HCT116 (cell line): ENCODE measurements at regions not wholly inside any gene's neighbourhood (a gene's known extent, or its start where the extent isn't known, plus 50 kb on each side); places are given as distances from the start of the nearest gene placed in this dataset.

Experiments used
- ATAC-seq: fragments of 200-7000 bp; cut with Tn5 transposase; 2 replicates; pipeline ENCODE4 v1.9.1; 2020; ENCODE audit warnings: mild to moderate bottlenecking, moderate library complexity
- BruUV-seq: library from RNA; stranded (reverse); fragments of 400-500 nt; replicated peaks from 2 replicates; lab custom pipeline; 2021; lab: Mats Ljungman, UMichigan
- CTCF ChIA-PET: fragments of 300-600 bp; sonication (Branson Sonifier 250); formaldehyde crosslinking; loops from one replicate; lab custom pipeline; 2021; ENCODE audit warnings: antibody characterized with exemption; lab: Charles Lee
- POLR2A ChIA-PET: fragments of 300-600, 350-600 bp; sonication (Branson Sonifier 250); formaldehyde crosslinking; loops from one replicate; lab custom pipeline; 2021; ENCODE audit warnings: antibody characterized with exemption; lab: Charles Lee
- RAD21 ChIA-PET, 2 experiments: fragments of 300-600 bp; sonication (Branson Sonifier 250); formaldehyde crosslinking; loops; one replicate each; lab custom pipeline; 2023; ENCODE audit warnings: low total read pairs in 2 of 2; ENCODE audit not compliant: uncharacterized antibody in 2 of 2, unreplicated experiment in 2 of 2, low non-redundant PET in 1 of 2; lab: Charles Lee
- DNase-seq: peaks from one replicate; pipeline ENCODE4 v3.0.0-alpha.2; 2010; ENCODE audit warnings: low read depth, low spot score
- H2AFZ ChIP-seq: fragments of 200-600 bp; shearing (Covaris generic), sonication (generic); 2 replicates; pipeline ENCODE4 v1.6.1; 2017; ENCODE audit warnings: low read depth, mixed run types, mixed read lengths, antibody characterized with exemption, low read length; ENCODE audit not compliant: poor library complexity, severe bottlenecking
- H3K27ac ChIP-seq: 2 replicates; pipeline ENCODE4 v1.5.1; 2012; ENCODE audit warnings: low read depth, low read length
- H3K27me3 ChIP-seq: fragments of 200-600 bp; sonication (generic); 2 replicates; pipeline ENCODE4 v1.6.1; 2016; ENCODE audit warnings: mixed run types, low read length, mixed read lengths; ENCODE audit not compliant: insufficient read depth
- H3K36me3 ChIP-seq, 2 experiments: fragments of 200-500 bp in 1 of 2; fragments of 200-600 bp in 1 of 2; sonication (Bioruptor generic) in 1 of 2; sonication (generic) in 1 of 2; 2 replicates each; pipeline versions ENCODE4 v1.5.1 to v1.6.1; 2014 to 2016; ENCODE audit warnings: low read length in 2 of 2, inconsistent platforms in 1 of 2, mixed read lengths in 1 of 2, mixed run types in 1 of 2; ENCODE audit not compliant: insufficient read depth in 2 of 2, control insufficient read depth in 1 of 2
- H3K4me1 ChIP-seq, 2 experiments: fragments of 200-600 bp in 1 of 2; sonication (generic) in 1 of 2; 2 replicates each; pipeline versions ENCODE4 v1.5.1 to v1.6.1; 2012 to 2017; ENCODE audit warnings: low read length in 2 of 2, inconsistent platforms in 1 of 2, mild to moderate bottlenecking in 1 of 2, mixed read lengths in 1 of 2, mixed run types in 1 of 2, moderate library complexity in 1 of 2; ENCODE audit not compliant: insufficient read depth in 2 of 2, control insufficient read depth in 1 of 2
- H3K4me2 ChIP-seq: fragments of 200-600 bp; sonication (generic); 2 replicates; pipeline ENCODE4 v1.6.1; 2017; ENCODE audit warnings: mixed run types, low read length, mixed read lengths
- H3K4me3 ChIP-seq, 2 experiments: fragments of 200-600 bp in 1 of 2; sonication (generic) in 1 of 2; replicated peaks in 1 of 2; 2 replicates each; pipeline ENCODE4 v1.5.1; 2011 to 2016; ENCODE audit warnings: low read length in 2 of 2, control low read depth in 1 of 2, low read depth in 1 of 2, mild to moderate bottlenecking in 1 of 2, mixed read lengths in 1 of 2, mixed run types in 1 of 2
- H3K79me2 ChIP-seq: fragments of 200-600 bp; sonication (generic); 2 replicates; pipeline ENCODE4 v1.6.1; 2017; ENCODE audit warnings: mild to moderate bottlenecking, mixed run types, low read length, moderate library complexity, mixed read lengths; ENCODE audit not compliant: insufficient read depth
- H3K9ac ChIP-seq: fragments of 200-600 bp; sonication (generic); 2 replicates; pipeline ENCODE4 v1.6.1; 2016; ENCODE audit warnings: low read length, mixed read lengths
- H3K9me2 ChIP-seq: fragments of 200-600 bp; sonication (generic), shearing (Covaris generic); 2 replicates; pipeline ENCODE4 v1.6.1; 2017; ENCODE audit warnings: mixed run types, mild to moderate bottlenecking, moderate library complexity; ENCODE audit not compliant: insufficient read depth
- H3K9me3 ChIP-seq, 2 experiments: fragments of 200-500 bp in 1 of 2; fragments of 200-600 bp in 1 of 2; sonication (Bioruptor generic) in 1 of 2; sonication (generic) in 1 of 2; 2 replicates each; pipeline ENCODE4 v1.6.1; 2014 to 2017; ENCODE audit warnings: low read length in 2 of 2, mixed read lengths in 2 of 2, inconsistent platforms in 1 of 2, low read depth in 1 of 2, mild to moderate bottlenecking in 1 of 2, mixed run types in 1 of 2, moderate library complexity in 1 of 2; ENCODE audit not compliant: control insufficient read depth in 1 of 2, insufficient read depth in 1 of 2
- H4K20me1 ChIP-seq: fragments of 200-600 bp; sonication (generic), shearing (Covaris generic); 2 replicates; pipeline ENCODE4 v1.6.1; 2017; ENCODE audit warnings: mixed run types, mild to moderate bottlenecking, moderate library complexity; ENCODE audit not compliant: insufficient read depth
- ELF1 ChIP-seq: IDR thresholded peaks from 2 replicates; pipeline ENCODE4 v1.6.1; 2012; ENCODE audit warnings: low read depth, borderline replicate concordance
- JUND ChIP-seq: IDR thresholded peaks from 2 replicates; pipeline ENCODE4 v1.6.1; 2012
- POLR2A ChIP-seq: IDR thresholded peaks from 2 replicates; pipeline ENCODE4 v1.7.0; 2011; ENCODE audit warnings: borderline replicate concordance; ENCODE audit not compliant: insufficient read depth, insufficient read length; ENCODE audit errors: extremely low read depth
- RAD21 ChIP-seq: IDR thresholded peaks from 2 replicates; pipeline ENCODE4 v1.6.1; 2012; ENCODE audit warnings: low read depth, mild to moderate bottlenecking
- SIN3A ChIP-seq: IDR thresholded peaks from 2 replicates; pipeline ENCODE4 v1.6.1; 2012; ENCODE audit warnings: low read depth
- SP1 ChIP-seq: IDR thresholded peaks from 2 replicates; pipeline ENCODE4 v1.6.1; 2012; ENCODE audit warnings: low read depth
- TCF7L2 ChIP-seq: IDR thresholded peaks from 2 replicates; pipeline ENCODE4 v1.7.0; 2011; ENCODE audit warnings: borderline replicate concordance, inconsistent platforms; ENCODE audit not compliant: insufficient read depth, insufficient read length; ENCODE audit errors: extremely low read depth
- YY1 ChIP-seq: IDR thresholded peaks from 2 replicates; pipeline ENCODE4 v1.6.1; 2011; ENCODE audit warnings: low read length, low read depth, moderate library complexity, mild to moderate bottlenecking; ENCODE audit not compliant: insufficient replicate concordance; ENCODE audit errors: extremely low read depth
- ZFX ChIP-seq: fragments of 450-650 bp; IDR thresholded peaks from 2 replicates; pipeline ENCODE4 v1.6.1; 2017
- ZNF274 ChIP-seq: fragments of 200-500 bp; sonication (Bioruptor generic); IDR thresholded peaks from 2 replicates; pipeline ENCODE4 v1.6.1; 2014; ENCODE audit warnings: mild to moderate bottlenecking, low read depth, low read length, inconsistent platforms
- intact Hi-C: fragments of 100-400 bp; cut with micrococcal nuclease; formaldehyde crosslinking; loops from 2 replicates; pipeline ENCODE4 v1.10.0; 2022
- TF ChIP-seq, protein P1 (sequence below): IDR thresholded peaks from 2 replicates; pipeline ENCODE4 v1.6.1; 2012
- TF ChIP-seq, protein P2 (sequence below): IDR thresholded peaks from 2 replicates; pipeline ENCODE4 v1.6.1; 2011; ENCODE audit warnings: mild to moderate bottlenecking, low read length, moderate library complexity; ENCODE audit not compliant: insufficient replicate concordance; ENCODE audit errors: extremely low read depth

DNA sequence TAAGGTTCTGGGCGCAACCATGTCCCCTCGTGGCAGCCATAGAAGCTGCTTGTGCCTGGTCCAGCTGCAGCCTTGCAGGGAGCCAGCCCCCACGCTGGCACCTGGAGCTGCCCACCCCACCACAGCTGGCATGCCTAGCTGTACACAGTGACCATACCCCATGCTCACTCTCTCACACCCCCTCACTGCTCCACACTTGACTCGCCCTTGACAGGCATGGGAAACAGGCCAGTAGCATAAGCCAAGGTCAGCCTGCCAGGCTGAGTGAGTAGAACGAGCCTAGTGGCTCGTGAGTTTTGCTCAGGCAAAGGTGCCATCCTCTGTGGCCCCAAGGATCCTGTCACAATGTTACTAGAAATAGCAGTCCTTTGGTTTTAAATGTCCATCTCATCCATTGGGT is 52.7 kb upstream of the CADM2 start:
- BruUV-seq, result no TSS peak
- no peaks in the 10 kb centered on the region for H3K36me3 ChIP-seq
- H3K27me3 ChIP-seq, result no peaks in the 10 kb centered on the region
- POLR2A ChIA-PET, result no interaction called here
- no peaks in the 10 kb centered on the region for H3K9me2 ChIP-seq
- DNase-seq (no peak), ATAC-seq (no peak)
- CTCF ChIA-PET, result no interaction called here
- H2AFZ ChIP-seq, result no peak overlapping the region
- RAD21 ChIA-PET, result no interaction called here
- TF ChIP-seq ZNF274, result no peak
- TF ChIP-seq RAD21, result no peak
- no peak for TF ChIP-seq YY1
- no peak for TF ChIP-seq TCF7L2
- TF ChIP-seq, protein P1, sequence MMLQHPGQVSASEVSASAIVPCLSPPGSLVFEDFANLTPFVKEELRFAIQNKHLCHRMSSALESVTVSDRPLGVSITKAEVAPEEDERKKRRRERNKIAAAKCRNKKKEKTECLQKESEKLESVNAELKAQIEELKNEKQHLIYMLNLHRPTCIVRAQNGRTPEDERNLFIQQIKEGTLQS, result no peak
- TF ChIP-seq ELF1, result no peak
- no peak for TF ChIP-seq JUND
- TF ChIP-seq SP1, result no peak
- no peak for TF ChIP-seq SIN3A
- TF ChIP-seq POLR2A, result no peak
- TF ChIP-seq, protein P2, sequence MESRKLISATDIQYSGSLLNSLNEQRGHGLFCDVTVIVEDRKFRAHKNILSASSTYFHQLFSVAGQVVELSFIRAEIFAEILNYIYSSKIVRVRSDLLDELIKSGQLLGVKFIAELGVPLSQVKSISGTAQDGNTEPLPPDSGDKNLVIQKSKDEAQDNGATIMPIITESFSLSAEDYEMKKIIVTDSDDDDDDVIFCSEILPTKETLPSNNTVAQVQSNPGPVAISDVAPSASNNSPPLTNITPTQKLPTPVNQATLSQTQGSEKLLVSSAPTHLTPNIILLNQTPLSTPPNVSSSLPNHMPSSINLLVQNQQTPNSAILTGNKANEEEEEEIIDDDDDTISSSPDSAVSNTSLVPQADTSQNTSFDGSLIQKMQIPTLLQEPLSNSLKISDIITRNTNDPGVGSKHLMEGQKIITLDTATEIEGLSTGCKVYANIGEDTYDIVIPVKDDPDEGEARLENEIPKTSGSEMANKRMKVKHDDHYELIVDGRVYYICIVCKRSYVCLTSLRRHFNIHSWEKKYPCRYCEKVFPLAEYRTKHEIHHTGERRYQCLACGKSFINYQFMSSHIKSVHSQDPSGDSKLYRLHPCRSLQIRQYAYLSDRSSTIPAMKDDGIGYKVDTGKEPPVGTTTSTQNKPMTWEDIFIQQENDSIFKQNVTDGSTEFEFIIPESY, result no peak
- TF ChIP-seq ZFX, result no peak
- H3K27ac ChIP-seq, result no peak overlapping the region
- H3K4me1 ChIP-seq, result no peaks in the 10 kb centered on the region
- H3K79me2 ChIP-seq, result no peaks in the 10 kb centered on the region
- intact Hi-C loops, result no loop called here
- no peak overlapping the region for H3K9ac ChIP-seq
- H3K4me3 ChIP-seq, result no peak overlapping the region
- H4K20me1 ChIP-seq, result no peaks in the 10 kb centered on the region
- H3K9me3 ChIP-seq, result peaks cover 0 to 4% of the 10 kb centered on the region in 2 experiments; a peak in 3 of 4 replicates
- no peak overlapping the region for H3K4me2 ChIP-seq
